ENCODE measurements at regions not wholly inside any gene's neighbourhood (a gene's known extent, or its start where the extent isn't known, plus 50 kb on each side); places are given as distances from the start of the nearest gene placed in this dataset.

DNA sequence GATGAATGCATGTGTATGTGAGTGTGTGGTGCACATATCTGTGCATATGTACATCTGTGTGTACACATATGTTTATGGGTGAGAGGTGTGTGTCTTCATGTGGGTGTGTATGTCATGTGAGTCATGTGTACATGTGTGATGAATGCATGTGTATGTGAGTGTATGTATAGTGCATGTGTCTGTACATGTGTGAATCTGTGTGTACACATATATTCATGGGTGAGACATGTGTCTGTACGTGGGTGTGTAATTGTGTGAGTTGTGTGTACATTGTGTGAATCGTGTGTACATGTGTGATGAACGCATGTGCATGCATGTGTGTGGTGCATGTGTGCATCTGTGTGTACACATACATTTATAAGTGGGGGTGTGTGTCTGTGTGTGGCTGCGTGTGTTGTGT, 146.9 kb upstream of the TMEM132C start:
- H4K5ac ChIP-seq (ENCODE audit: insufficient read length, low read depth, low read length): no peak overlapping the region
- H3K14ac ChIP-seq (ENCODE audit: insufficient read depth, low read length): no peak overlapping the region
- no peak overlapping the region for H2BK120ac ChIP-seq (ENCODE audit: low read depth, low read length, poor library complexity, severe bottlenecking)
- no peak overlapping the region for H2AFZ ChIP-seq (ENCODE audit: low read length)
- H4K20me1 ChIP-seq (ENCODE audit: control insufficient read depth, insufficient read depth, insufficient read length): no peaks in the 10 kb centered on the region
- Mint-ChIP-seq H3K4me1 (peaks cover 4% of the 10 kb centered on the region in 2 experiments; a peak in 3 of 4 replicates), H3K9me3 (no peaks in the 10 kb centered on the region; a peak in 1 of 5 replicates), H3K27me3 (ENCODE audit: low read depth) (no peaks in the 10 kb centered on the region; the same call in 1 of the 2 replicates), H3K36me3 (ENCODE audit: insufficient read depth in 1 of 3, low read depth in 3 of 3) (no peaks in the 10 kb centered on the region), H3K27ac (no peak overlapping the region), H3K4me3 (no peak overlapping the region)
- no peaks in the 10 kb centered on the region for H3K27me3 ChIP-seq (ENCODE audit: insufficient read depth, low read length)
- H3T11ph ChIP-seq (ENCODE audit: low read length): no peak overlapping the region
- H3K9ac ChIP-seq (ENCODE audit: extremely low read depth, insufficient read length, low read length): no peak overlapping the region
- no peaks in the 10 kb centered on the region for H3K9me3 ChIP-seq (ENCODE audit: control insufficient read depth, low read depth, low read length)
- no peak overlapping the region for H3K4ac ChIP-seq (ENCODE audit: low read depth, low read length)
- H3K23me2 ChIP-seq (ENCODE audit: insufficient read length, low read depth, low read length, poor library complexity, severe bottlenecking): no peaks in the 10 kb centered on the region
- no peak overlapping the region for H4K8ac ChIP-seq (replicated peaks; ENCODE audit: insufficient read length, low read depth, low read length)
- H3K79me1 ChIP-seq (ENCODE audit: insufficient read depth, low read depth, low read length, poor library complexity, severe bottlenecking): no peaks in the 10 kb centered on the region
- no peak overlapping the region for H4K91ac ChIP-seq (ENCODE audit: insufficient read length, low read depth, low read length)
- no CpG with 5 or more reads among the region's 4 CpGs for WGBS (ENCODE audit: extremely low coverage, insufficient read length, low lambda C conversion rate)
- no peak overlapping the region for H2BK5ac ChIP-seq (ENCODE audit: insufficient read length, low read length)
- DNase-seq: no peak
- no peak overlapping the region for H3K18ac ChIP-seq (ENCODE audit: insufficient read length, low read depth, low read length)
- H3K79me2 ChIP-seq (ENCODE audit: insufficient read depth, low read length): no peaks in the 10 kb centered on the region
- no peaks in the 10 kb centered on the region for H3K4me1 ChIP-seq (ENCODE audit: insufficient read depth, low read length)
- no peak overlapping the region for H3K56ac ChIP-seq (ENCODE audit: insufficient read length, low read depth, low read length)
- H2BK15ac ChIP-seq (ENCODE audit: low read depth, low read length): no peak overlapping the region
- H2AK5ac ChIP-seq (ENCODE audit: insufficient read length, low read length): no peak overlapping the region
- H3K4me2 ChIP-seq (ENCODE audit: insufficient read depth, insufficient read length, low read length): no peak overlapping the region
- H3K23ac ChIP-seq (ENCODE audit: insufficient read length, low read depth, low read length): no peak overlapping the region
- H2BK20ac ChIP-seq (ENCODE audit: low read depth, low read length, poor library complexity, severe bottlenecking): no peak overlapping the region
- no peak overlapping the region for H3K27ac ChIP-seq (ENCODE audit: insufficient read length, low read depth, low read length)
- no peak for TF ChIP-seq CTCF (conservative IDR thresholded peaks at IDR 0.05)
- no peak overlapping the region for H2BK12ac ChIP-seq (ENCODE audit: insufficient read length, low read depth, low read length)

All from H9 (cell line).